ENCODE measurements at regions not wholly inside any gene's neighbourhood (a gene's known extent, or its start where the extent isn't known, plus 50 kb on each side); places are given as distances from the start of the nearest gene placed in this dataset.

DNA sequence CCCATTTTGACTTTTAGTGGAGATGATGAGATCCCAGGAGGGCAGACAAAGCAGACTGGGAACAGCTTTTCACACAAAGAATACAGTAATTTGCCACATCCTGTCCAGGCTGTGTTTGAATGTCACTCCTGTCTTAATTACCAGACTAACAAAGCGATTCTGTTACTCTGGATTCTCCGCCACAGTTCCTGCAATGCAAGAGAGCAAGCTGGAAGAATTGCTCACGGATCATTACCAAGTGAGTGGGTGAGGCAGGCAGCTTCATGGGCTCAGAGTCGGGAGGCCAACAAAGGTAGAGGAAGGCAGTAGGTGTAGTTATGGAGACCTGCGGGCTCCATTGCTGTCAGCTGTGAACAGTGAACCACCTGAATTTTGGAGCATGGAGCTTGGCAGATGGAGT lies 250.5 kb upstream of the ATP5MC3 start:
- Histone ChIP-seq H3K4me3 (replicated peaks in 1 of 2; ENCODE audit: low read depth in 1 of 2, low read length in 2 of 2) (no peak overlapping the region), H3K9ac (ENCODE audit: low read length) (no peak overlapping the region), H3K27me3 (ENCODE audit: insufficient read depth, low read length) (no peaks in the 10 kb centered on the region), H3K9me2 (ENCODE audit: insufficient read depth) (no peaks in the 10 kb centered on the region), H2AFZ (ENCODE audit: low read depth, low read length, poor library complexity, severe bottlenecking) (no peak overlapping the region), H4K20me1 (ENCODE audit: insufficient read depth) (no peaks in the 10 kb centered on the region), H3K36me3 (ENCODE audit: control insufficient read depth in 1 of 2, insufficient read depth in 2 of 2, low read length in 2 of 2) (no peaks in the 10 kb centered on the region), H3K9me3 (ENCODE audit: control insufficient read depth in 1 of 2, insufficient read depth in 1 of 2, low read depth in 1 of 2, low read length in 2 of 2) (no peaks in the 10 kb centered on the region), H3K4me1 (ENCODE audit: control insufficient read depth in 1 of 2, insufficient read depth in 2 of 2, low read length in 2 of 2) (no peaks in the 10 kb centered on the region), H3K27ac (ENCODE audit: low read depth, low read length) (no peak overlapping the region), H3K79me2 (ENCODE audit: insufficient read depth, low read length) (no peaks in the 10 kb centered on the region), H3K4me2 (ENCODE audit: low read length) (no peak overlapping the region)
- ChIA-PET CTCF (no interaction called here), RAD21 (ENCODE audit: low non-redundant PET in 1 of 2, low total read pairs in 2 of 2, uncharacterized antibody in 2 of 2, unreplicated experiment in 2 of 2) (no interaction called here), POLR2A (no interaction called here)
- ATAC-seq, result no peak
- TF ChIP-seq TCF7L2 (IDR thresholded peaks at IDR 0.05; ENCODE audit: borderline replicate concordance, extremely low read depth, insufficient read depth, insufficient read length) (no peak), ATF3 (IDR thresholded peaks at IDR 0.05) (no peak), ZNF274 (IDR thresholded peaks at IDR 0.05; ENCODE audit: low read depth, low read length) (no peak), EZH2phosphoT487 (IDR thresholded peaks at IDR 0.05; ENCODE audit: borderline replicate concordance) (no peak), CBX3 (IDR thresholded peaks at IDR 0.05; ENCODE audit: low read depth) (no peak), JUND (IDR thresholded peaks at IDR 0.05) (no peak), SIN3A (IDR thresholded peaks at IDR 0.05; ENCODE audit: low read depth) (no peak), ELF1 (IDR thresholded peaks at IDR 0.05; ENCODE audit: borderline replicate concordance, low read depth) (no peak), RAD21 (IDR thresholded peaks at IDR 0.05; ENCODE audit: low read depth) (no peak), ZBTB33 (IDR thresholded peaks at IDR 0.05; ENCODE audit: extremely low read depth, insufficient replicate concordance, low read length) (no peak), EGR1 (IDR thresholded peaks at IDR 0.05; ENCODE audit: low read depth) (no peak), CEBPB (IDR thresholded peaks at IDR 0.05; ENCODE audit: low read depth) (no peak), SP1 (IDR thresholded peaks at IDR 0.05; ENCODE audit: low read depth) (no peak), POLR2A (IDR thresholded peaks at IDR 0.05; ENCODE audit: borderline replicate concordance, extremely low read depth, insufficient read depth, insufficient read length) (no peak), YY1 (IDR thresholded peaks at IDR 0.05; ENCODE audit: extremely low read depth, insufficient replicate concordance, low read depth, low read length) (no peak), POLR2AphosphoS5 (IDR thresholded peaks at IDR 0.05; ENCODE audit: low read depth, low read length) (no peak), EZH2 (IDR thresholded peaks at IDR 0.05) (no peak)
- TF ChIP-seq, protein P1, sequence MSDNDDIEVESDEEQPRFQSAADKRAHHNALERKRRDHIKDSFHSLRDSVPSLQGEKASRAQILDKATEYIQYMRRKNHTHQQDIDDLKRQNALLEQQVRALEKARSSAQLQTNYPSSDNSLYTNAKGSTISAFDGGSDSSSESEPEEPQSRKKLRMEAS (IDR thresholded peaks at IDR 0.05), result no peak
- TF ChIP-seq, protein P2, sequence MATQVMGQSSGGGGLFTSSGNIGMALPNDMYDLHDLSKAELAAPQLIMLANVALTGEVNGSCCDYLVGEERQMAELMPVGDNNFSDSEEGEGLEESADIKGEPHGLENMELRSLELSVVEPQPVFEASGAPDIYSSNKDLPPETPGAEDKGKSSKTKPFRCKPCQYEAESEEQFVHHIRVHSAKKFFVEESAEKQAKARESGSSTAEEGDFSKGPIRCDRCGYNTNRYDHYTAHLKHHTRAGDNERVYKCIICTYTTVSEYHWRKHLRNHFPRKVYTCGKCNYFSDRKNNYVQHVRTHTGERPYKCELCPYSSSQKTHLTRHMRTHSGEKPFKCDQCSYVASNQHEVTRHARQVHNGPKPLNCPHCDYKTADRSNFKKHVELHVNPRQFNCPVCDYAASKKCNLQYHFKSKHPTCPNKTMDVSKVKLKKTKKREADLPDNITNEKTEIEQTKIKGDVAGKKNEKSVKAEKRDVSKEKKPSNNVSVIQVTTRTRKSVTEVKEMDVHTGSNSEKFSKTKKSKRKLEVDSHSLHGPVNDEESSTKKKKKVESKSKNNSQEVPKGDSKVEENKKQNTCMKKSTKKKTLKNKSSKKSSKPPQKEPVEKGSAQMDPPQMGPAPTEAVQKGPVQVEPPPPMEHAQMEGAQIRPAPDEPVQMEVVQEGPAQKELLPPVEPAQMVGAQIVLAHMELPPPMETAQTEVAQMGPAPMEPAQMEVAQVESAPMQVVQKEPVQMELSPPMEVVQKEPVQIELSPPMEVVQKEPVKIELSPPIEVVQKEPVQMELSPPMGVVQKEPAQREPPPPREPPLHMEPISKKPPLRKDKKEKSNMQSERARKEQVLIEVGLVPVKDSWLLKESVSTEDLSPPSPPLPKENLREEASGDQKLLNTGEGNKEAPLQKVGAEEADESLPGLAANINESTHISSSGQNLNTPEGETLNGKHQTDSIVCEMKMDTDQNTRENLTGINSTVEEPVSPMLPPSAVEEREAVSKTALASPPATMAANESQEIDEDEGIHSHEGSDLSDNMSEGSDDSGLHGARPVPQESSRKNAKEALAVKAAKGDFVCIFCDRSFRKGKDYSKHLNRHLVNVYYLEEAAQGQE (IDR thresholded peaks at IDR 0.05; ENCODE audit: low read depth), result no peak
- intact Hi-C loops (cut with micrococcal nuclease), result no loop called here
- DNase-seq (ENCODE audit: low read depth, low spot score), result no peak
- BruUV-seq (replicated peaks), result no TSS peak
